ENCODE measurements at regions not wholly inside any gene's neighbourhood (a gene's known extent, or its start where the extent isn't known, plus 50 kb on each side); places are given as distances from the start of the nearest gene placed in this dataset.

DNA sequence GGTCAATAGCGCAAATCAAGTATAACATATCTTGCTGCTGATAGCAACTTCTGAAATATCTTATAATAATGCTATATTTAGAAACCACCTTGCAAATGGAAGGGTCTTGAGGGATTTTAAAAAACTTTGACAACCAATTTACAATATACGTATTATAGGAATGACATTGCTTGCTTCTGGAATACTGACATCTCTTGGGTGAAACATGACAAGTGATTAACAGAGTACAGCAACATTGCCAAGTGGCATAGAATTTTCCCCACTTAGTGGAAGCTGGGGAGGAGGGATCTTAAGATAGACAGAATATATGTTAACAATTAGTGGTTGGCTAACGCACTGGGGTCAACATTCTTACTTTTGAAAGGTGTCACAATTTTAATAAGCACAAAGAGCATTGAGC lies 133.6 kb upstream of the TMEFF2 start:
- Histone ChIP-seq H3K79me2 (ENCODE audit: insufficient read depth) (no peaks in the 10 kb centered on the region), H3K4me3 (ENCODE audit: low read depth in 2 of 2, low read length in 1 of 2) (no peak overlapping the region), H3K9ac (no peak overlapping the region), H3K4me1 (ENCODE audit: control insufficient read depth in 1 of 2, insufficient read depth in 2 of 2, low read depth in 1 of 2, low read length in 1 of 2) (no peaks in the 10 kb centered on the region), H3K36me3 (replicated peaks in 1 of 2; ENCODE audit: control insufficient read depth in 1 of 2, insufficient read depth in 2 of 2, low read length in 1 of 2) (no peaks in the 10 kb centered on the region), H3K4me2 (no peak overlapping the region), H3K27ac (ENCODE audit: low read depth in 2 of 2, low read length in 1 of 2) (no peak overlapping the region), H3F3A (replicated peaks; ENCODE audit: insufficient read depth) (no peaks in the 10 kb centered on the region), H3K9me3 (no peaks in the 10 kb centered on the region), H3K9me2 (no peaks in the 10 kb centered on the region), H4K20me1 (ENCODE audit: insufficient read depth) (no peaks in the 10 kb centered on the region), H2AFZ (ENCODE audit: low read depth) (no peak overlapping the region), H3K27me3 (ENCODE audit: insufficient read depth) (no peaks in the 10 kb centered on the region)
- DNase-seq, result no peak
- TF ChIP-seq YY1 (IDR thresholded peaks at IDR 0.05; ENCODE audit: low read depth), result no peak
- TF ChIP-seq, protein P1, sequence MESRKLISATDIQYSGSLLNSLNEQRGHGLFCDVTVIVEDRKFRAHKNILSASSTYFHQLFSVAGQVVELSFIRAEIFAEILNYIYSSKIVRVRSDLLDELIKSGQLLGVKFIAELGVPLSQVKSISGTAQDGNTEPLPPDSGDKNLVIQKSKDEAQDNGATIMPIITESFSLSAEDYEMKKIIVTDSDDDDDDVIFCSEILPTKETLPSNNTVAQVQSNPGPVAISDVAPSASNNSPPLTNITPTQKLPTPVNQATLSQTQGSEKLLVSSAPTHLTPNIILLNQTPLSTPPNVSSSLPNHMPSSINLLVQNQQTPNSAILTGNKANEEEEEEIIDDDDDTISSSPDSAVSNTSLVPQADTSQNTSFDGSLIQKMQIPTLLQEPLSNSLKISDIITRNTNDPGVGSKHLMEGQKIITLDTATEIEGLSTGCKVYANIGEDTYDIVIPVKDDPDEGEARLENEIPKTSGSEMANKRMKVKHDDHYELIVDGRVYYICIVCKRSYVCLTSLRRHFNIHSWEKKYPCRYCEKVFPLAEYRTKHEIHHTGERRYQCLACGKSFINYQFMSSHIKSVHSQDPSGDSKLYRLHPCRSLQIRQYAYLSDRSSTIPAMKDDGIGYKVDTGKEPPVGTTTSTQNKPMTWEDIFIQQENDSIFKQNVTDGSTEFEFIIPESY (IDR thresholded peaks at IDR 0.05; ENCODE audit: borderline replicate concordance, low read depth), result no peak
- TF ChIP-seq RFX5 (IDR thresholded peaks at IDR 0.05; ENCODE audit: low read length), result no peak
- TF ChIP-seq GATA2 (CRISPR knock-in tag; IDR thresholded peaks at IDR 0.05), result no peak
- no peak for TF ChIP-seq POLR2AphosphoS5 (IDR thresholded peaks at IDR 0.05; ENCODE audit: low read depth, low read length)
- CTCF ChIA-PET, result no interaction called here
- 85% methylated on average over 3 of the region's 3 CpGs for WGBS (ENCODE audit: low lambda C conversion rate)
- POLR2A ChIA-PET, result no interaction called here

DNA sequence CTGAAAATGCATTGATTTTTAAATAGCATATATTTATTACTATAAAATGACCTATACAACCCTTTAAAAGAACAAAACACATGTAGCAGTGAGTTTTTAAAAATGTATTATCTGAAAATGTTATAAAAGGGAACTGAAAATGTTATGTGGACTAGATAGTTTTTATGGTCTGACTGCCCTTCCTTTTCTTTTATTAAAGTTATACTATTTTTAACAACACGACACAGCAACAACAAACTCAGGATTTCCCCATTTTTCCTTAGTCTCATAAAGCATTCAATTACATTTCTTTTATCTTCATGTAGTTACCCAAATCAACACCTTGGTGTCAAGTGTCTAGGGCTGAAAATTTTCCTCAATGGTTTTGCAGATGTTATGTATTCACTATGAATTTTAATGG lies 132.8 kb upstream of the TMEFF2 start:
- H3K27ac ChIP-seq (ENCODE audit: low read depth in 2 of 2, low read length in 1 of 2), result no peak overlapping the region
- H3K9me3 ChIP-seq, result no peaks in the 10 kb centered on the region
- TF ChIP-seq POLR2AphosphoS5 (IDR thresholded peaks at IDR 0.05; ENCODE audit: low read depth, low read length), result no peak
- no peak for TF ChIP-seq MXI1 (IDR thresholded peaks at IDR 0.05; ENCODE audit: low read depth, low read length)
- no peak for TF ChIP-seq EP300 (IDR thresholded peaks at IDR 0.05; ENCODE audit: borderline replicate concordance in 1 of 2, low read depth in 1 of 2, low read length in 1 of 2)
- TF ChIP-seq, protein P2, sequence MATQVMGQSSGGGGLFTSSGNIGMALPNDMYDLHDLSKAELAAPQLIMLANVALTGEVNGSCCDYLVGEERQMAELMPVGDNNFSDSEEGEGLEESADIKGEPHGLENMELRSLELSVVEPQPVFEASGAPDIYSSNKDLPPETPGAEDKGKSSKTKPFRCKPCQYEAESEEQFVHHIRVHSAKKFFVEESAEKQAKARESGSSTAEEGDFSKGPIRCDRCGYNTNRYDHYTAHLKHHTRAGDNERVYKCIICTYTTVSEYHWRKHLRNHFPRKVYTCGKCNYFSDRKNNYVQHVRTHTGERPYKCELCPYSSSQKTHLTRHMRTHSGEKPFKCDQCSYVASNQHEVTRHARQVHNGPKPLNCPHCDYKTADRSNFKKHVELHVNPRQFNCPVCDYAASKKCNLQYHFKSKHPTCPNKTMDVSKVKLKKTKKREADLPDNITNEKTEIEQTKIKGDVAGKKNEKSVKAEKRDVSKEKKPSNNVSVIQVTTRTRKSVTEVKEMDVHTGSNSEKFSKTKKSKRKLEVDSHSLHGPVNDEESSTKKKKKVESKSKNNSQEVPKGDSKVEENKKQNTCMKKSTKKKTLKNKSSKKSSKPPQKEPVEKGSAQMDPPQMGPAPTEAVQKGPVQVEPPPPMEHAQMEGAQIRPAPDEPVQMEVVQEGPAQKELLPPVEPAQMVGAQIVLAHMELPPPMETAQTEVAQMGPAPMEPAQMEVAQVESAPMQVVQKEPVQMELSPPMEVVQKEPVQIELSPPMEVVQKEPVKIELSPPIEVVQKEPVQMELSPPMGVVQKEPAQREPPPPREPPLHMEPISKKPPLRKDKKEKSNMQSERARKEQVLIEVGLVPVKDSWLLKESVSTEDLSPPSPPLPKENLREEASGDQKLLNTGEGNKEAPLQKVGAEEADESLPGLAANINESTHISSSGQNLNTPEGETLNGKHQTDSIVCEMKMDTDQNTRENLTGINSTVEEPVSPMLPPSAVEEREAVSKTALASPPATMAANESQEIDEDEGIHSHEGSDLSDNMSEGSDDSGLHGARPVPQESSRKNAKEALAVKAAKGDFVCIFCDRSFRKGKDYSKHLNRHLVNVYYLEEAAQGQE (IDR thresholded peaks at IDR 0.05; ENCODE audit: low read depth, low read length), result no peak
- no peak for TF ChIP-seq RAD21 (IDR thresholded peaks at IDR 0.05; ENCODE audit: low read length)
- TF ChIP-seq ELF1 (IDR thresholded peaks at IDR 0.05), result no peak
- TF ChIP-seq MEF2A (IDR thresholded peaks at IDR 0.05; ENCODE audit: borderline replicate concordance, low read depth), result no peak
- TF ChIP-seq, protein P3, sequence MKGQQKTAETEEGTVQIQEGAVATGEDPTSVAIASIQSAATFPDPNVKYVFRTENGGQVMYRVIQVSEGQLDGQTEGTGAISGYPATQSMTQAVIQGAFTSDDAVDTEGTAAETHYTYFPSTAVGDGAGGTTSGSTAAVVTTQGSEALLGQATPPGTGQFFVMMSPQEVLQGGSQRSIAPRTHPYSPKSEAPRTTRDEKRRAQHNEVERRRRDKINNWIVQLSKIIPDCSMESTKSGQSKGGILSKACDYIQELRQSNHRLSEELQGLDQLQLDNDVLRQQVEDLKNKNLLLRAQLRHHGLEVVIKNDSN (IDR thresholded peaks at IDR 0.05; ENCODE audit: borderline replicate concordance, low read depth), result no peak
- no peak for TF ChIP-seq RFX5 (IDR thresholded peaks at IDR 0.05; ENCODE audit: low read length)
- H3K4me1 ChIP-seq (ENCODE audit: control insufficient read depth in 1 of 2, insufficient read depth in 2 of 2, low read depth in 1 of 2, low read length in 1 of 2), result no peaks in the 10 kb centered on the region
- POLR2A ChIA-PET, result no interaction called here
- CTCF ChIA-PET, result no interaction called here
- WGBS (ENCODE audit: low lambda C conversion rate), result 26% methylated on average over 1 of the region's 1 CpG
- H3K27me3 ChIP-seq (ENCODE audit: insufficient read depth), result no peaks in the 10 kb centered on the region
- no peak overlapping the region for H3K4me3 ChIP-seq (ENCODE audit: low read depth in 2 of 2, low read length in 1 of 2)
- no peaks in the 10 kb centered on the region for H4K20me1 ChIP-seq (ENCODE audit: insufficient read depth)
- no peaks in the 10 kb centered on the region for H3K9me2 ChIP-seq
- H3K9ac ChIP-seq, result no peak overlapping the region
- no peak overlapping the region for H2AFZ ChIP-seq (ENCODE audit: low read depth)
- no peaks in the 10 kb centered on the region for H3K36me3 ChIP-seq (replicated peaks in 1 of 2; ENCODE audit: control insufficient read depth in 1 of 2, insufficient read depth in 2 of 2, low read length in 1 of 2)
- H3F3A ChIP-seq (replicated peaks; ENCODE audit: insufficient read depth), result no peaks in the 10 kb centered on the region
- no peaks in the 10 kb centered on the region for H3K79me2 ChIP-seq (ENCODE audit: insufficient read depth)
- H3K4me2 ChIP-seq, result no peak overlapping the region
- no peak for DNase-seq
